ENCODE measurements at regions not wholly inside any gene's neighbourhood (a gene's known extent, or its start where the extent isn't known, plus 50 kb on each side); places are given as distances from the start of the nearest gene placed in this dataset.
A peak's percentile ranks its signal among the peaks of the same experiment; 100 is the strongest.

DNA sequence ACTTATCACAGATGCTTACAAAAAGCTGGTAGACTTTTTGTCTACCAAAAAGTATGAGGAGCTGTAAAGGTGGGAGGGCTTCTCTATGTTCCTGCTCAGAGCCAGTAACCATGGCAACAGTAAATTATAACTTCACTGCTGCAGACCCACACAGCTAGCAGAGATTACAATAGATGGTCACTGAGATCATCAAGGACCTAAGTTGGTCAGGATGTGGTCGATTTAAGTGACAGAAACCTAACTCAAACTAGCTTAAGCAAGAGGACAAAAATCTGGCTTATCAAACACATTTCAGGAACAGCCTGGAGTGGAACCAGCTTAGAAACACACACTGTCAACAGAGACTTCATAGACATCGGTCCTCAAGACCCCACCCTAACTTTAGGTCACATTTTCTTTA lies 113.4 kb upstream of the ATP1A1 start:
- in situ Hi-C loops (cut with MboI; ENCODE audit: low pct_unique_long_range_greater_than_20kb, low sequenced_read_pairs, unreplicated experiment), result no loop called here

GRCh38 chr1:116260115-116260514 lies 112.9 kb upstream of the ATP1A1 start:
- TF ChIP-seq, protein P1, sequence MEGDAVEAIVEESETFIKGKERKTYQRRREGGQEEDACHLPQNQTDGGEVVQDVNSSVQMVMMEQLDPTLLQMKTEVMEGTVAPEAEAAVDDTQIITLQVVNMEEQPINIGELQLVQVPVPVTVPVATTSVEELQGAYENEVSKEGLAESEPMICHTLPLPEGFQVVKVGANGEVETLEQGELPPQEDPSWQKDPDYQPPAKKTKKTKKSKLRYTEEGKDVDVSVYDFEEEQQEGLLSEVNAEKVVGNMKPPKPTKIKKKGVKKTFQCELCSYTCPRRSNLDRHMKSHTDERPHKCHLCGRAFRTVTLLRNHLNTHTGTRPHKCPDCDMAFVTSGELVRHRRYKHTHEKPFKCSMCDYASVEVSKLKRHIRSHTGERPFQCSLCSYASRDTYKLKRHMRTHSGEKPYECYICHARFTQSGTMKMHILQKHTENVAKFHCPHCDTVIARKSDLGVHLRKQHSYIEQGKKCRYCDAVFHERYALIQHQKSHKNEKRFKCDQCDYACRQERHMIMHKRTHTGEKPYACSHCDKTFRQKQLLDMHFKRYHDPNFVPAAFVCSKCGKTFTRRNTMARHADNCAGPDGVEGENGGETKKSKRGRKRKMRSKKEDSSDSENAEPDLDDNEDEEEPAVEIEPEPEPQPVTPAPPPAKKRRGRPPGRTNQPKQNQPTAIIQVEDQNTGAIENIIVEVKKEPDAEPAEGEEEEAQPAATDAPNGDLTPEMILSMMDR (IDR thresholded peaks at IDR 0.05; ENCODE audit: extremely low read depth, insufficient read depth, missing control alignments), result no peak
- no peak for DNase-seq (ENCODE audit: low spot score)
- in situ Hi-C loops (cut with MboI; ENCODE audit: low pct_unique_long_range_greater_than_20kb, low sequenced_read_pairs, unreplicated experiment), result no loop called here

More for the DNA sequence above, 113.4 kb upstream of the ATP1A1 start:
- TF ChIP-seq, protein P1 (IDR thresholded peaks at IDR 0.05; ENCODE audit: extremely low read depth, insufficient read depth, missing control alignments), result no peak
- peak; percentile 19 for DNase-seq (ENCODE audit: low spot score)

GRCh38 chr1:116260621-116261020 lies 112.4 kb upstream of the ATP1A1 start:
- in situ Hi-C loops (cut with MboI; ENCODE audit: low pct_unique_long_range_greater_than_20kb, low sequenced_read_pairs, unreplicated experiment), result no loop called here
- DNase-seq (ENCODE audit: low spot score), result no peak
- TF ChIP-seq, protein P1 (IDR thresholded peaks at IDR 0.05; ENCODE audit: extremely low read depth, insufficient read depth, missing control alignments), result no peak

- in situ Hi-C loops (cut with MboI; ENCODE audit: low pct_unique_long_range_greater_than_20kb, low sequenced_read_pairs, unreplicated experiment), result no loop called here
- DNase-seq (ENCODE audit: low spot score), result no peak
- TF ChIP-seq, protein P1 (IDR thresholded peaks at IDR 0.05; ENCODE audit: extremely low read depth, insufficient read depth, missing control alignments), result no peak
Observed at GRCh38 chr1:116261227-116261626, 111.8 kb upstream of the ATP1A1 start.

GRCh38 chr1:116262207-116262994 lies 110.6 kb upstream of the ATP1A1 start:
- in situ Hi-C loops (cut with MboI; ENCODE audit: low pct_unique_long_range_greater_than_20kb, low sequenced_read_pairs, unreplicated experiment), result no loop called here
- TF ChIP-seq, protein P1 (IDR thresholded peaks at IDR 0.05; ENCODE audit: extremely low read depth, insufficient read depth, missing control alignments), result no peak
- no peak for DNase-seq (ENCODE audit: low spot score)

DNA sequence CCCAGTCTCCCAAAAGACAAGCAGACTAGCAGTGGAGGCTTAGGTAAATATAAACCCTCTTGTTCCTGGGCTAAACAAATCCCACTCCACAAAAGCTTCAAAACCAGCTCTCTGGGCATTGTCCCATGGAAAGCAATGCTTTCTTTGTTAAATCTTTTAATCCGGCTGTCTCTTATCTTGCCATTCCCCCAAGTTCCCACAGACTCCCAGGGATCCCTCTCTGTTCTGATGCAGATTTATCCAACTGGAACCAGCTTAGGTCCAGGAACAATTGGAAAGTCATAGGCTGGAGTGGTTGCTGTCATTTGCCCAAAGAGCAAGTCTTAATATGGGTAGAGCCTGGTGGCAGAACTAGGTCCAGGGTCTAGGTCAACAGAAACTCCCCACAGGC lies 110.1 kb upstream of the ATP1A1 start:
- in situ Hi-C loops (cut with MboI; ENCODE audit: low pct_unique_long_range_greater_than_20kb, low sequenced_read_pairs, unreplicated experiment), result no loop called here
- no peak for DNase-seq (ENCODE audit: low spot score)
- TF ChIP-seq, protein P1 (IDR thresholded peaks at IDR 0.05; ENCODE audit: extremely low read depth, insufficient read depth, missing control alignments), result no peak
